Suprapubic skin (tissue), 3 donors: ENCODE measurements at regions not wholly inside any gene's neighbourhood (a gene's known extent, or its start where the extent isn't known, plus 50 kb on each side); places are given as distances from the start of the nearest gene placed in this dataset.

ENCODE experiments used
- CTCF ChIP-seq, 2 donors: fragments of 200-600 bp in 1 of 2; fragments of 450-650 bp in 1 of 2; sonication (generic) in 1 of 2; IDR thresholded peaks; one replicate each; pipeline ENCODE4 v1.5.1; 2016 to 2019; ENCODE audit warnings: antibody characterized with exemption in 2 of 2, mild to moderate bottlenecking in 1 of 2, moderate library complexity in 1 of 2
- POLR2A ChIP-seq, 2 donors: fragments of 450-650 bp; IDR thresholded peaks; one replicate each; pipeline ENCODE4 v1.6.1; 2017; ENCODE audit warnings: antibody characterized with exemption in 2 of 2, mild to moderate bottlenecking in 2 of 2, moderate library complexity in 2 of 2

DNA sequence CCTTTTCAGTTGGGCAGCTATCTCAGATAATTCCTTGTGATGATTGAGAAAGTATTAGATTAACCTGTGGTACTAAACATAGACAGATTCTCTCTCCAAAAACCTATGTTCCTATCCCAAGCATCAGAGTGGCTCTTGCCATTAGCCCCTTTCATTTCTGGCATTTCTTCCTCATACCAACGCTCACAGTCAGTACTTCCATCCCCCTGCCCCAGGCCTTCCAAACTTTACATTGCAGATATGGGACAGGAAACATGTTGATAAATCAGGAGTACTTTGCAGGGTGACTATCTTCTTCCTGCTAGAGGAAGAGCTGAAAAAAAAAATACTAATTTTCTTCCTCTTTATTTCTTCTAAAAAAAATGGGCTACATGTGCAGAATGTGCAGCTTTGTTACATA, 442.6 kb upstream of the RGMB start:
- TF ChIP-seq CTCF (IDR thresholded peaks at IDR 0.05) = no peak
- TF ChIP-seq POLR2A (IDR thresholded peaks at IDR 0.05) = no peak
